HG02623 (cell line): ENCODE measurements at regions not wholly inside any gene's neighbourhood (a gene's known extent, or its start where the extent isn't known, plus 50 kb on each side); places are given as distances from the start of the nearest gene placed in this dataset.
"Not testable (repeated sequence)": the region's sequence is repeated elsewhere in the genome, so short reads cannot be mapped to it uniquely, and the experiment has no call there.

Experiments used
- ATAC-seq: cut with Tn5 transposase; IDR thresholded peaks from one replicate; pipeline ENCODE4 v1.9.1; 2021; ENCODE audit warnings: moderate library complexity; ENCODE audit not compliant: unreplicated experiment

GRCh38 chr7:137110535-137110934 lies 233.0 kb downstream of the PTN start:
- ATAC-seq = no peak

DNA sequence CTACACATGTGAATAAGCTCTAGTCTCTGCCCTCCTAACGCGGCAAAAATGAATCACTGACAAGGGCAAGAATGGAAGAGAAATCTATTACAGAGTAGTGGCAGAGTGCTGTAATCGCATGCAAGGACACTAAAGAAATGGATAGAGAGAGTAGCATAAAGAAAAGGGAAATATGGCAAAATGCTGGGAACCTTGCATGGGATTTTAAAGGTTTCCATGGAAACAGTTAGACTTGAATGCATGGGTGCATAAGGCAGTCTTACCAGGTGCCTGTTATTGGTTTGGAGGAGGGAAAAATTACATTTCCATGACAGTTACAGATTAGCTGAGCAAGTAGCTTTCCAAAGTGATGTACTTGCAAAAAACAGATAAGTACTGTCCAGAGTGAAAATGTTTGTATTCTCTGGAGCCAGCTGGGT lies 233.4 kb downstream of the PTN start:
- ATAC-seq = no peak

DNA sequence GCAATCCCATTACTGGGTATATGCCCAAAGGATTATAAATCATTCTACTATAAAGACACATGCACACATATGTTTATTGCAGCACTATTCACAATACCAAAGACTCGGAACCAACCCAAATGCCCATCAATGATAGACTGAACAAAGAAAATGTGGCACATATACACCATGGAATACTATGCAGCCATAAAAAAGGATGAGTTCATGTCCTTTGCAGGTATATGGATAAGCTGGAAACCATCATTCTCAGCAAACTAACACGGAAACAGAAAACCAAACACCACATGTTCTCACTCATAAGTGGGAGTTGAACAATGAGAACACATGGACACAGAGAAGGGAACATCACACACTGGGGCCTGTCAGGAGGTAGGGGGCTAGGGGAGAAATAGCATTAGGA lies 235.7 kb downstream of the PTN start:
- ATAC-seq = not testable (repeated sequence)

DNA sequence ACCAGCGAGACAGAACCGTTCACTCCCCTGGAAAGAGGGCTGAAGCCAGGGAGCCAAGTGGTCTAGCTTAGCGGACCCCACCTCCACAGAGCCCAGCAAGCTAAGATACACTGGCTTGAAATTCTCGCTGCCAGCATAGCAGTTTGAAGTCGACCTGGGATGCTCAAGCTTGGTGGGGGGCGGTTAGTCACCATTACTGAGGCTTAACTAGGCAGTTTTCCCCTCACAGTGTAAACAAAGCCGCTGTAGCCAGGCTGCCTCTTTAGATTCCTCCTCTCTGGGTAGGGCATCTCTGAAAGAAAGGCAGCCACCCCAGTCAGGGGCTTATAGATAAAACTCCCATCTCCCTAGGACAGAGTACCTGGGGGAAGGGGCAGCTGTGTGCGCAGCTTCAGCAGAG lies 235.1 kb downstream of the CHRM2 start:
- ATAC-seq = not testable (repeated sequence)

DNA sequence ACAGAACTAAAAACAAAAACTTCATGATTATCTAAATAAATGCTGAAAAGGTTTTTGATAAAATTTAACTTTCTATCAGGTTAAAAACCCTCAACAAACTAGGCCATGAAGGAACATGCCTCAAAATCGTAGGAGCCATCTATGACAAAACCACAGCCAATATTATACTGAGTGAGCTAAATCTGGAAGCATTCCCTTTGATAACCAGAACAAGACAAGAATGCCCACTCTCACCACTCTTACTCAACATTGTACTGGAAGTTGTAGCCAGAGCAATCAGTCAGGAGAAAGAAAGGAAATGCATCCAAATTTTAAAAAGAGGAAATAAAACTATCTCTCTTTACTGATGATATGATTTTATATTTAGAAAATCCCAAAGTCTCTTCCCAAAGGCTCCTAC lies 228.7 kb downstream of the CHRM2 start:
- ATAC-seq = no peak

- ATAC-seq = no peak
These were observed 228.2 kb downstream of the CHRM2 start for GRCh38 chr7:137096607-137097006.

DNA sequence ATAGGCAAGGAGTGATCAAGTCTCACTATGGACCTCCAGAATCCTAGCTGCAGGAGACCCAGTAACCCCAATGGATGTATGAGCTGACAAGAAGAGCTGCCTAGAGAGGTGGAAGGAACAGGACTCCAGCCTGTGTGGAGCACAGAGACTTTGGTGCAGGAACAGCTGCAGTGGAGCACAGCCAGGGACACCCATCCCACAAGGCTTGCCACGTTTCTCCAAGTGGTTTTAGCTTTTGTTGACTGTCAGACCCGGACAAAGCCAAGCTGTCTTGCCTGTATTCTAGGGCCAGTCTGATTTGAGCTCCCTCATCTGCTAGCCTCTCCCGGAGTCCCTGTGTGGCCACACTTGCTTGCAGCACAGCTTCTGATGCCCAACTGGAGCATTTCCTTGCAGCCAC lies 224.7 kb downstream of the CHRM2 start:
- ATAC-seq = no peak

GRCh38 chr7:137091396-137091795 lies 222.9 kb downstream of the CHRM2 start:
- ATAC-seq = no peak

GRCh38 chr7:137086896-137087295 lies 218.4 kb downstream of the CHRM2 start:
- ATAC-seq = no peak

DNA sequence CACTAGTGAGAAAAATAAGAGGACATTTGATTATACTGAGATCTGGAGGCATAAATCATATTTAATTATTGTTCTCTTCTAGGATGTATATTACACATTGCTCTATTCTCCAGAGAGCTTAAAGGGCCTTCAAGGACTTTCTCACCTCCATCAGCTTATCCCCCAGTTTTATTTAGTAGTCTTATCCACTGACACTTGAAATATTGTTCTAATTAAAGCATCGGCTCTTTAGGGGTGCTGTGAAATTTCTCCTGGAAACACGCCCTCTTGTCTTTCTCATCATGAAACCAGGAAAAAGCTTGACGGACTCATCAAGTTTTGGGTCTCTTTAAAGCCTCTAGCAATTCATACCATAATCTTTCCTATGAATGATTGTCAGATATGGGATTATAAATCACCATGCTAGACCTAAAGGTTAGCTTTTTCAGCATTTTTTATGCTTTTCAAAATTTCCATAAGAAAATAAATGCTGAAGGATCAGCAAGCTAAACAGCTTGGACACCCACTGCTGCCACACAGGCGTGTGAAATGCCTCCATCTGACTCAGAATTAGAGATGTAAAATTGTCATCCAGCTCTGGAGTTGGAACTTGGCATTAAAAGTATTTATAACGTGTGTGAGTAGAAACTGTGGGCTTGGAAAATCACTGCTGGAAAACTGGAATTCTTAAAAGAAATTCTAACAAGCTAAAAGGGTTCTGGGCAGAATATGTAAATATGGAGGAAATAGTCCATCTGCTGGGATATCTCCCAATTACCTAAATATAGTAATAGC lies 216.3 kb downstream of the CHRM2 start:
- no peak for ATAC-seq

DNA sequence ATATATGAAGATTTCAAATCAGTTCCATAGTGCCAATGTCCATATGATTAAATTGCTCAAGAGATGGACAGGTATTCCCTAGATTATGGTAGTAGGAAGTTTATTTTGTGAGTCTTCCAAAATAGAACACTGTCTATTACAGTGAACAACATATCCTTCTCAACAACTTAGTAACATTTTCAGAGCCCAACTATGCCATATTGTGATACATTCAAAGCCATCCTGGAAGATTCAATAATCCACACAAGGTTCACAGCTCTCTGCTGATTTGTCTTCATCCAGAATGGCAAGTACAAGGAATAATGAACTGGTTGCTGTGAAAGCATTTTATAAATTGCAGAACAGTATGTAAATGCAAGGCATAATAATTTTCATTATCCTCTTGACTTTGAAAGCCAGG lies 213.9 kb downstream of the CHRM2 start:
- ATAC-seq = no peak

DNA sequence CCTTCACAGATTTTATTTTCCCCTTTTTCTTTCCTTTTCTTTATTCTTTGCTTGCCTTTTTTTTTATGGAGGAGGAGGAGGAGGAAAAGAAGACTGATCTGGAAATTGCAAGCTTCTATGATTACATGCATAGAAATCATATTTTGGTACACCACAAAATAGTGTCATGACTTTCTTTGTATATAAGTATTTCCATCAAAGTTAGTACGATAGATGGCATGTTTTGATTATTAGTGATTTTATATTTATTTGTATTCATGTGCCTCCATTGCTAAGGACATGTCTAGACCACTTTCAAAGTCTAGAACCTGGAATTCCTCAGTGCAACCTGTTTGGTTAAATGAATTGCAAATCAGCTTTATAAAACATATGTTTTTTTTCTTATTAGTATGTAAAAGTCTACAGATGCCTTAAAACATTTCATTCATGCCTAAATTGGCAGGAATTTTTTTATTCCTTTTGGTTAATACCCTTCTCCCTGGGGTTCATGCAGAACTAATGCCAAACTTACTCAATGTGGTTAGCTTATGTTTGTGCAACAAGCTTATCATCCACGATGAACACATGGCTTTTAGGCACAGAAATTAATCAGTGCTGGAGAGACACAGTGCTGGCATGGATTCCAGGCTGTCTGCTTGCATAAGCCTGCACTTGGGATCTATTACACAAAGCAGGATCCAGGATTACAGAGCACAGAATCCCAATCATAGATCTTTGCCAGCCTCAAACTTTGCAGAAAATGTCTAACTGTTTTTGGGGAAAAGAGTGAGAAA lies 213.1 kb downstream of the CHRM2 start:
- no peak for ATAC-seq

GRCh38 chr7:137080516-137081203 lies 212.2 kb downstream of the CHRM2 start:
- no peak for ATAC-seq

DNA sequence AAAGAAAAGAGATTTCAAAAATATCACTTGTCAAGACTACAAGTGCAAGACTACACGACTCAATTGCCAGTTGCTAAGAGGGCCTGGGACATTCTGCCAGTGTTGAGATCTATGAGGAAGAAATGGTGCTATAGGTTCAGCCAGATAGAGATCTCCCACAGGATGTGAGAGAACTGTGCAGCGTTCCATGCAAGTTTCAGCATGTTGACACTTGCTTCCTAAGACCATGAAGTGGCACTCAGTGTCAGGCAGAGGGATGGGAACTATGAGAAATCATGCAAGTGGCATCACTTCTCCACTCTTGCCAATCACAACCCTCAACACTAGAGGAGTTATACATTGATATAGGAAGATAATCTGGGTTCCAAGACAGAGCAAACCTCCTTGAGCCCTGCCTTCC lies 210.3 kb downstream of the CHRM2 start:
- no peak for ATAC-seq

DNA sequence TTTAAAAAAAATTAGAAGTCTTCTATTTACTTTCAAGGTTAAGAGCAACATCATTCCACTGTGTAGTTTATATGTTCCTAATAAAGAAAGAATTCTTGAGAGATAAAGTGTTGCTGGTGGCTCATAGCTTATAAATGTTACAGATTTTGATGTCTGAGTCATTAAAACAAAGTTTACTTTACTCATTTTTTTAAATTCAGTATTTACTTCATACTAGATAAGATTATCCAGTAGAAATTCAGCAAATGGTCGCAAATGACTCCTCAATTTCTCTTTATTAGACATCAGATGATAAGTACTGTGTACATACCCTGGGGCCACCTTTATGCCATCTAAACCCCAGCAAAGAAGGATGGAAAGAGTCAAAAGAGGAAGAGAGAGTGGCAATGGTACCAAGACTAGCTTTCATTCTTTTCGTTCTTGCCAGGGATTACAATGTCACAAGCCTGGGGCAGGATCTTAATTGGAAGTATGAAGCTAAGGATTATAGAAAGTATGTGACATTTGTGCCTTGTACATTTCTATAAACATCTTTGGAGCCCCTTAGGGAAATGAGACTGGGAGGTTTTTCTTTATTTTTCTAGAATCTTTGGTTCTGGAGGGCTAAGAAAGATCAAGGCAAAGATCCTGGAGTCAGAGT lies 206.1 kb downstream of the CHRM2 start:
- ATAC-seq = no peak

- no peak for ATAC-seq
These were observed 205.3 kb downstream of the CHRM2 start for GRCh38 chr7:137073571-137074325.
